SU-DHL-6 (cell line): ENCODE measurements at regions not wholly inside any gene's neighbourhood (a gene's known extent, or its start where the extent isn't known, plus 50 kb on each side); places are given as distances from the start of the nearest gene placed in this dataset.

Experiments
- EZH2phosphoT487 ChIP-seq: fragments of 200-600 bp; sonication (generic), shearing (Covaris generic); conservative IDR thresholded peaks from 2 replicates; pipeline ENCODE4 v1.6.1; 2018; ENCODE audit warnings: mild to moderate bottlenecking, antibody characterized with exemption, low read length, moderate library complexity, mixed read lengths
- TF ChIP-seq, protein P1 (sequence below): fragments of 200-600 bp; sonication (generic); IDR thresholded peaks from one replicate; pipeline ENCODE4 v1.5.1; 2017; ENCODE audit warnings: antibody characterized with exemption, mild to moderate bottlenecking, low read length, moderate library complexity; ENCODE audit not compliant: insufficient read depth, poor library complexity, severe bottlenecking

DNA sequence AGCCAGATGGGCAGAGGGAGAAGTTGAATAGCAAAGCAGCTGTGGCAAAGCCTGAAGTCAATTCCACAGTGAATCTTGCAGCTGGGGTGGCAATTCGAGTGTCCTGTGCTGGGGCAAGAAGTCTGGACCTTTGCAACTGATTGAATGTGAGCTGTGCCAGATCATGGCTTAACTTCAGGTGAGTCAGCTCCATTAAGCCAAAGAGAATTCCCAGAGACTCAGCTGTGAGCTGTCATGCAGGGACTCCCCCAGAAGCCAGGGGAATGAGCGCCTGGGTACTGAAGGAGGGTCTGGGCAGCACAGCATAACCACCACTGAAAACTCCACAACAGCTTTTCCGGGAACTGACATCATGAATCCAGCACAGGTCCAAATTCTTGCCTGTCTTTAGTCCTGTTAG, 153.5 kb upstream of the TRPC7 start:
- TF ChIP-seq, protein P1, sequence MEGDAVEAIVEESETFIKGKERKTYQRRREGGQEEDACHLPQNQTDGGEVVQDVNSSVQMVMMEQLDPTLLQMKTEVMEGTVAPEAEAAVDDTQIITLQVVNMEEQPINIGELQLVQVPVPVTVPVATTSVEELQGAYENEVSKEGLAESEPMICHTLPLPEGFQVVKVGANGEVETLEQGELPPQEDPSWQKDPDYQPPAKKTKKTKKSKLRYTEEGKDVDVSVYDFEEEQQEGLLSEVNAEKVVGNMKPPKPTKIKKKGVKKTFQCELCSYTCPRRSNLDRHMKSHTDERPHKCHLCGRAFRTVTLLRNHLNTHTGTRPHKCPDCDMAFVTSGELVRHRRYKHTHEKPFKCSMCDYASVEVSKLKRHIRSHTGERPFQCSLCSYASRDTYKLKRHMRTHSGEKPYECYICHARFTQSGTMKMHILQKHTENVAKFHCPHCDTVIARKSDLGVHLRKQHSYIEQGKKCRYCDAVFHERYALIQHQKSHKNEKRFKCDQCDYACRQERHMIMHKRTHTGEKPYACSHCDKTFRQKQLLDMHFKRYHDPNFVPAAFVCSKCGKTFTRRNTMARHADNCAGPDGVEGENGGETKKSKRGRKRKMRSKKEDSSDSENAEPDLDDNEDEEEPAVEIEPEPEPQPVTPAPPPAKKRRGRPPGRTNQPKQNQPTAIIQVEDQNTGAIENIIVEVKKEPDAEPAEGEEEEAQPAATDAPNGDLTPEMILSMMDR = no peak
- TF ChIP-seq EZH2phosphoT487 = no peak
